PC-9 (cell line): ENCODE measurements at regions not wholly inside any gene's neighbourhood (a gene's known extent, or its start where the extent isn't known, plus 50 kb on each side); places are given as distances from the start of the nearest gene placed in this dataset.

Source experiments
- EZH2 ChIP-seq: fragments of 200-600 bp; sonication (generic); IDR thresholded peaks from 2 replicates; pipeline ENCODE4 v1.8.0; 2017; ENCODE audit warnings: antibody characterized with exemption, low read depth
- TF ChIP-seq, protein P1 (sequence below): fragments of 200-600 bp; sonication (generic); conservative IDR thresholded peaks from 2 replicates; pipeline ENCODE4 v1.6.1; 2017; ENCODE audit warnings: mixed run types, antibody characterized with exemption, mild to moderate bottlenecking, moderate library complexity

DNA sequence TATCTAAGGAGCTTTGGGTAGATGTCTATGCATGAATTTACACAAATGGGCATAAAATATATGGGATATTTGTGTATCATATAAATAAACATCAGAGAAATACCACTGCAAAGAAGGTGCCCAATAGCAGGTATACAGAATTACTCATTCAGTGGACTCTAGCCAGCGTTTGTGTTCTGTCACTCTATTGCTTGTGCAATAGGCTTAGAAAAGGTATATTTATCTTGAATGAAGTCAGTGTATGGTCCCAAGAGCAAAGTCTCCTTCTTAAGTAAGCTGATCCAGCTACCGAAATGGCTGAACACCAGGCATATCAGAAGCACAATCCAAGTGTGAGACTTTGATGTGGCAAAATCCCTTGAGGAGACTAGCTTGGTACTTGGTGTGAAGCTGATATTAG is 1058.4 kb downstream of the SORCS1 start:
- TF ChIP-seq, protein P1, sequence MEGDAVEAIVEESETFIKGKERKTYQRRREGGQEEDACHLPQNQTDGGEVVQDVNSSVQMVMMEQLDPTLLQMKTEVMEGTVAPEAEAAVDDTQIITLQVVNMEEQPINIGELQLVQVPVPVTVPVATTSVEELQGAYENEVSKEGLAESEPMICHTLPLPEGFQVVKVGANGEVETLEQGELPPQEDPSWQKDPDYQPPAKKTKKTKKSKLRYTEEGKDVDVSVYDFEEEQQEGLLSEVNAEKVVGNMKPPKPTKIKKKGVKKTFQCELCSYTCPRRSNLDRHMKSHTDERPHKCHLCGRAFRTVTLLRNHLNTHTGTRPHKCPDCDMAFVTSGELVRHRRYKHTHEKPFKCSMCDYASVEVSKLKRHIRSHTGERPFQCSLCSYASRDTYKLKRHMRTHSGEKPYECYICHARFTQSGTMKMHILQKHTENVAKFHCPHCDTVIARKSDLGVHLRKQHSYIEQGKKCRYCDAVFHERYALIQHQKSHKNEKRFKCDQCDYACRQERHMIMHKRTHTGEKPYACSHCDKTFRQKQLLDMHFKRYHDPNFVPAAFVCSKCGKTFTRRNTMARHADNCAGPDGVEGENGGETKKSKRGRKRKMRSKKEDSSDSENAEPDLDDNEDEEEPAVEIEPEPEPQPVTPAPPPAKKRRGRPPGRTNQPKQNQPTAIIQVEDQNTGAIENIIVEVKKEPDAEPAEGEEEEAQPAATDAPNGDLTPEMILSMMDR, result no peak
- TF ChIP-seq EZH2, result no peak
